ENCODE measurements at regions not wholly inside any gene's neighbourhood (a gene's known extent, or its start where the extent isn't known, plus 50 kb on each side); places are given as distances from the start of the nearest gene placed in this dataset.

DNA sequence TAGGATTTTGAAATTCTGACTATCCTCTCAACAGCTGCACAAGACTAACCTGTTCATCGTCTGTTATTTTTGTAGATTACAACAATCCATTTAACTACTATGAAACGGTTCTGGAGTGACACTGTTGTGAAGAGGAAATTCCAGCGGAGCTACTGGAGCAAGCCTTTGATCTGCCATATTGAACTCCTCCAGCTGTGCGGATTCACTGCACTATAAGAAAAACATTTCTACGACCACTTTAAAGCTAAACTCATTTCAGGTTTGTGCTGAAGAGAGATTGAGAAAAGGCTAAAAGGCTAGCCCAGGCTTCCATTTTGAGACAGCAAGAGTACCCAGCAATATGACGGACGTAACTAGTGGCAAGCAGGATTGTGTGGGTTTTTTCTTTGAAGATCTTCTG lies 104.9 kb upstream of the ANKH start:
- DNase-seq = no peak

DNA sequence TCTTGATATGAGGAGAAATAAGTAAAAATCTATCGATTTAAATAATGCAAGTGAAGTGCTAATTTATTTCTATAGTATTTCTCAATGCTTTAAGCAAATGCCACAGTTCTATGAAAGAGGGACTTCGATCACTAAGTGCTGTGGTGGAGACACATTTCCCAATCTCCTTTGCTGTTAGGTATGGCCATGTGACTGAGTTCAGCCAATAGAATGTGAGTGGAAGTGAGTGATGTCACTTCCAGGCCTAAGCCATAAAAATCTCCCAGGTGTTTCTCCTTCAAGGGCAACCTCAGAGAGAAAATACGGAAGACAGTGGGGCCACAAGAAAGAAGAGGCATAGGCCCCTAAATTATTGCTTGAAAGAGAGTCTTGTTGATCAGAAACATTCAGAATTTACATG lies 100.3 kb upstream of the ANKH start:
- no peak for DNase-seq

DNA sequence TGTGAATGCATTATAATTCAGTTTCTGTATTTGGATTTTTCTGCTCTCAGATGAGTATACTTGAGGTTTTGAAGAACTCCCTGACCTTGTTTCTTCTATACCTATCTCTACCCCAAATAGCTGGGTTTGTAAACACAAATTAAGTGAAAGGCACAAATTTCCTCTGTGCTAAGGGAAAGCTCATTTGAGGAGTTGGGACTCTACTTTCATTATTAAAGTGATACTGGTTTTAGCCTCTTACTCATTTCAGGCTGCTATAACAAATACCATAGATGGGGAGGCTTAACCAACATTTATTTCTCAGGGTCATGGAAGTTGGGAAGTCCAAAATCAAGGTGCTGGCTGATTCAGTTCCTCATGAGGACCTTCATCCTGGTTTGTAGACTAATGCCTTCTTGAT lies 97.2 kb upstream of the ANKH start:
- no peak for DNase-seq

DNA sequence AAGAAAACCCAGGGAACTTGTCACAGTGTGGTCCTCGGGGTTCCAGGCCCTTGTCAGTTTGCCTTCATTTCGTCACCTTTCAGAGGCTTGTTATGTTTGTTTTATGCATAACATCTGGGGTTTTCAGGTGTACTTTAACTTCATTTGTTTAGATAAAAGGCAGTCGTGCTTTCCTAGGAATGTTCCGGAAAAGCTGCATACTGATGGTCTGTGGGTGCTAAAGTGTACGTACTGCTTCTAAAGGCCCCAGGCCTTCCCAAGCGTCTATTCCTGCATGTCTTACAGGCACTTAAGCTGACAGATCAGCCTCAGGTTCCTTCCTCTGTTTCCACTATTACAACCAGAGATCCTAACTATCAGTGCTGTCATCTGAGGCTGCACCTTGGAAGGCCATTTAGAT lies 95.6 kb upstream of the ANKH start:
- DNase-seq = no peak

DNA sequence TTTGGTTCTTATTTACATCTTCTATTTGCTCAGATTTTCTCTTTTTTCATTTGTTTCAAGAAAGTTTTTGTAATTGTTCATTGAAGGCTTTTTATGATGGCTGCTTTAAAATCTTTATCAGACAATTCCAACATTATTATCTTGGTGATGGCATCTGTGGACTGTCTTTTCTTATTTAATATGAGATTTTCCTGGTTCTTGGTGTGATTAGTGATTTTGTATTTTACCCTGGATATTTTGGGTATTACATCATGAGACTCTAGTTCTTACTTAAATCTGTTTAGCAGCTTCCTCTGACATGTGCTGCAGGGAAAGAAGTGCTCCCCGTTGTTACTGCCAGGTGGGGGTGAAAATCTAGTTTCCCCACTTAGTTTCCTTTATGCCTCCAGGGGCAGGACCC lies 94.2 kb upstream of the ANKH start:
- no peak for DNase-seq

DNA sequence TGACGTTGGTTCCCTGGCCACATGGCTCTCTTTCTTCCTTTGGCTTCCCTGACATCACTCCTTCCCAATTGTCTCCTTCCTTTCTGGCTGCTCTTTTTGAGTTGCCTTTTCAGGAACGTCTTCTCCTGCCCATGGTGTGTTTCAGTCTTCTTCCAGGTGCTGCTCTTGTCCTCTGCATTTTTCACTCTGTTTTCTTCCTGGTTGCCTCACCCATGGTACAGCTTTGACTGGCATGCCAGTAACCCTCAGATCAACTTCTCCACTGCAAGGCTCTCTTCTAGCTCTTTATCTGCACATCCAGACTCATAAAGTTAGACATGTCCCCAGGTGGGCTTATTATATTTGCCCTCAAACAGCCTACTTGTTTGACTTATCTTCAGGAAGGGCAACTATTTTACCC lies 91.0 kb upstream of the ANKH start:
- DNase-seq = no peak

DNA sequence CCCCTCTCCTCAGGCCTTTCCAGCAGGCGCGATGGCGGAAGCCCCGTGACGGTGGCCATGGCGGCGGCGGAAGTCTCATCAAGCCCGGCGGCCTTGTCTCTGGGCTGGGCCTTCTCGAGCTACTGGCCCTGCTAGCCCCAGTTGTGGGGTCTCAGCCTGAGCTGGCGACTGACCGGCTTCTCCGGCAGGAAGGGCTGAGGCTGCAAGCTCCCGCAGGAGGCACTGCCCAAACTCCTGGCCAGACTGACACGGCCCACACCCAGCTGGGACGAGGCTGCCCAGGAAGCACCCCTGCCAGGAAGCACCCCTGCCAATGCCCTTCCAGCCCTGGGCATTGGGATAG lies 88.5 kb upstream of the ANKH start:
- no peak for DNase-seq

DNA sequence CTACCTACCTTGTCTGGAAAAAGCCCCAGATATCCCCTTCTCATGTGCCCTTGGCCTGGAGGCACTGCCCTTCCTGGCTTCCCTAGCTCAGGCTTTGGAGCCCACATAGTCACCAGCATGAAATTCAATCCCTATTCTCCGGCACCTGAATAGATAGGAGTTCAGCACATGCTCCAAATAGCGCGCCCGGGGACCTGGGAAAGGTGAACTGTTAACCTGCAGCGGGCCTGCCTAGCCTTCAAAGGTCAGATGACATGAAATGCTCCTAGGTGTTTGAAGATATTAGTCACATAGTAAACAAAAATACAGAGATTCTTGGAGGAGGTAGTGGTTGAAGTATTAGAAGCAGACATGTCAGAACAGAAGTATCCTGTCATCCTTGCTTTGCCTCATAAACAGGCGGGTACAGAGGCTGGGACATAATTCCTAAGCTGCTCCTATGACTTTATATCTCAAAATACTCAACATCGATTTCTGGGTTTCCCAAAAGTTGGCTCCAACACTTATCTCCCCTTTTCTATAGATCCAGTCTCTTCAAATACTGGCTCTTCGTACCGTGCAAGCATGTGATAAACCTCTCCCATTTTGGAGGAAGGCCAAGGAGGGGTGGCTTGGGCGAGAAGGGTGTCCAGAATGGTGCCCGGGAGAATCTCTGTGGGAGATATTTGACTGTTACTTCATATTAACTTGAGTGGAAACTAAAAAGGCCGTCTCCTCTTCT lies 88.0 kb upstream of the ANKH start:
- no peak for DNase-seq

DNA sequence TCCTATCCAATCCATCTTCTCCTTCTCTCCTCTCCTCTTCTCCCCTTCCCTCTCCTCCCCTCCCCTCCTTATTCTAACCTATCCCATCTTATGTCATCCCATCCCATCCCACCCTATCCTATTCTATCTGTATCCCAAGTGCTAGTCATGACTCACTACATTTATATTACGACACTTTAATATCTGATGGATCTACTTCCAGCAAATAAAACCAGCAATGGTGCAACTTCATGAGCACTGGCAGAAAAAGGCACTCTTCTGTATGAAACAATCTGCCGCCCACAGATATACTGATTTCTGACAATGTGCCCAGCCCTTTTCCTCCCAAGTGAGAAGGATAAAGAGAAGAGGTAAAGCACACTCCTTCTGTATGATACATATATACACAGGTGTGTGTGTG lies 86.6 kb upstream of the ANKH start:
- no peak for DNase-seq

DNA sequence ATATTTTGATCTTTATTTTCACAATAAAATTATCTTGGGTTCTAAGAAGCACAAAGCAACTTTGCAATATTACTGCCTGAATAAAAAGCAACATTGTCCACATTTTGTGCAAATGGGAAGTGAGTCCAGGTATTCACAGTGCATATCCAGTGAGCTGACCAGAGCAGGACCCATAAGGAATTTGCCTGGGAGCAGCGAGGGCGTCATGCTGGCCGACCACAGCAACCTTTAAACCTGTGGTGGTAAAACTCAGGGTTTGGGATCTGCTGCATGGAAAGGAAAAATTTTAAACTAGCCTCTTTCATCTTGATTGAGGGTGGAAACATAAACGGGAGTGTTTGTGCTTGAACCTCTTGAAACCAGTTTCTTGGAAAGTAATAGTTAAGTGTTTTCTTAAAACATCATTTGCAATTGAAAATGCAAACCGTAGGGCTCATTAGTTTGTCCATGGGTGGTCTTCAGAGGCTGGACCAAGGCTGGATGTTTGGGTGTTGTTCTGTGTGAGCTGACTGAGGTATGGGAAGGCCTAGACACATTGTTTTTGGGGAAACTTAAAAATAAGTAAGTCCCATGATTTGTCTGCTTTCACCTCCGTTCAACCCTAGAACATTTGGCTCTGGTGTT lies 85.0 kb upstream of the ANKH start:
- no peak for DNase-seq

DNA sequence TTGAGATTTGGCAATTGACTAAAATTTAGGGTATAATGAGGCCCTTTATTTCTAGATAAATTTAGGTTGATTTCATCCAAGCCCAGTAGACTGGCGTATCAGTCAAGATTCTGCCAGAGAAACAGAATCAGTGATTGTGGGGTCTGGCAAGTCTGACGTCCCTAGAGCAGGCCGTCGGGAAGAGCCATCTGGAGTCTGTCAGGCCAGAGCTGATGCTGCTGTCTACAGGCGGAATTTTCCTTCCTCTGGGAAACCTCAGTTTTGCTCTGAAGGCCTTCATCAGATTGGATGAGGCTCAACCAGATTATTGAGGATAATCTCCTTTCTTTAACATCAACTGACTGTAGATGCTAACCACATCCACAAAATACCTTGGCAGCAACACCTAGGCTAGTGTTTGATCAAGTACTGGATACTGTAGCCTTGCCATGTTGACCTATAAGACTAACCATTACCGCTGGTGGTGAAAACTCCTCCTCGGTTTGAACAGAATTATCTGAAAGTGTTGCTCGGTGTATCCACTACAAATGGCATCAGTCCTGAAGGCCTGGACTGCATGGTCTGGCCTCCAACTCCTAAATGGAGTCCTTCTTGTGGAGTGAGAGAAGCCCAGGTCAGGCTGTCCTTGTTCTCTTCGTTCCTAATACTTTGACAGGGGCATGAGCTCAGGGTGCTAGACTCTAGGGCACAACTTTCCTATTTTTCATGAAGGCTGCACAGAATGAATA lies 83.2 kb upstream of the ANKH start:
- no peak for DNase-seq

DNA sequence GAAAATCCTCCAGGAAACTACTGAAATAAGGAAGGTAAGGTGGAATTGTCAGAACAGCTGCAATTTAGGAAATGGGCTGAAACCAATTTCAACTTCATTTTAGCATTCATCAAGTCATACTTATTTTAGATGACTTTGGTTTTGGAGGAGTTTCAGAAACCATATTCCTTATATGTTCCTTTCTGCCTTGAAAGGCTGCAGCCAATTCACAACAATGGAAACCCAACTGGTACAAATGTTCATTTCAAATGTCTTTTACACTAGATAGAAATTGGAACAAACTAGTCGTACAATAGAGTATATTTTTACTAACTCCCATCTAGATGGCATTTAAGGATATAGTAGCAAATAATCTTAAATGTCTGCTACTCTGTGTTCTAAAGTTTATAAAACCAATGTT lies 82.6 kb upstream of the ANKH start:
- no peak for DNase-seq

DNA sequence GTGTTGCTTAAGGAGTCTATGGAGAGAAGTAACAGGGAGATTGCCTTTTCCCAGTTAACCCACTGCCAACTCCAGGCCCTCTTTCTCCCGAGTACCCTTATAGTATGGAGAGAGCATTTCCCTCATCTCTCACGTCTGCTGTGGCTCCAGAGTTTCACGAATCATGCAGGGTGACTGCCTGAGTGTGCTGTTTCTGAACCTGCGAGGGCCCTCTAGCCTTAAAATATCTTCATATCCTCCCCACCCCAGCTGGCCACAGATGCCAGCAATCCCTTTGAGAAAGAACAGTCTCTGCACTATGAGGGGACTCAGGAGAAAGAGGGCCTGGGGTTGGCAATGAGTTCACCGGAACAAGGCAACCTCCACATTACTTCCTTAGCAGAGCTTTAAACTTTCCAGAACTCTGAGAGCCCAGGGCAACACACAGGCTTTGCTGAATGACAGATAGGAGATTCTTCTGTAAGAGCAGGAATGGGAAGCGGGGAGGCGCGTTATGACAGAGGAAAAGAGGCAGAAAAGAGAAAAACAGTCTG lies 81.6 kb upstream of the ANKH start:
- no peak for DNase-seq

DNA sequence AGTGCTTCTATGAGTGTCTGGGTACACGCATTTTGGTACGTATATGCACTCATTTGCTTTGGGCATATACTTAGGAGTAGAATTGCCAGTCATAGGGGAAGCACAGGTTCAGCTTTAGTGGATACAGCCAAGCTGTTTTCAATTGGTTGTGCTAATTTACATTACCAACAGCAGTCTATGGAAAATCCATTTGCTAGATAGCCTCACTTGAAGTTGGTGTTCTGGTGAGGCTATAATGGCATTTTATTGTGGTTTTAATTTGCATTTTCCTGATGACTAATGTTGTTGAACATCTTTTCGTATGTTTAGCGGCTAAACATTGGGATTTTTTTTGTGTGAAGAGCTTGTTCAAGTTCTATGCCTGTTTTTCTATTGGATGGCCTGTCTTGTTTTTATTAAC lies 76.8 kb upstream of the ANKH start:
- no peak for DNase-seq

DNA sequence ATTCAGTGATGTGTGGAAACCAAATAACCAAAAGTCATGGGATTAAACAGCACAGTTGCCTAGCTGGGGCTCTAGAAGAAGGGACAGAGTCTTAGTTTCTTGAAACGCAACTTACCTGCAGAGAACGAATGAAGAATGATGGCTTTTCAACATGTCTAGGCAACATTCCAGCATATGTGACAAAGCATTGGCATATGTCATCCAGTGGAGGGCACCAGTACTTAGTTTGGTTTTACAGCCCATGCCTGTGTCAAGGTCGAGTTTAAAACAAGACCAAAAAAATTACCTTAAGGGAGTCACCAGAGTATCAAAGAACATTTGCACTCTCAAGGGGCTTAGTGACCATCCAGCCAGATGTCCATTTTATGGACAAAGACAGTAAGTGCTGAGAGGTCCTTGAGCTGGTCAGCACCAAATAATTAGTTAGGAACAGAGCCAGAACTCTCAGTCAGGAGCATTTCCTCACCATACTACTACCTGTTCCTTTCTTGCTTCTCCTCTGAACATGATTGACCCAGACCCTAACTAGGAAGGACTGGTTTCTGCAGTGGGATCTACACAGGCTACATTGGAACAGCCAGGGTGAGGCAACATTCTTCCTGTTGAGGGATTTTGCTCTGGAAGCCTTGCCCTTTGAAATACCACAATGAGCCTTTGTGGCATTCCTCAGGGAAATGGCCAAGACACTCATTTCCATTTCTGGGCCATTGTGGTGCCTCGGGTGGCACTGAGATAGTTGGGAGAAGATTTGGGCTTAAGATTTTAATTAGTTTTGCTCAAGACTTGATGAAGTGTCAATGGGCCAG lies 75.4 kb upstream of the ANKH start:
- no peak for DNase-seq

DNA sequence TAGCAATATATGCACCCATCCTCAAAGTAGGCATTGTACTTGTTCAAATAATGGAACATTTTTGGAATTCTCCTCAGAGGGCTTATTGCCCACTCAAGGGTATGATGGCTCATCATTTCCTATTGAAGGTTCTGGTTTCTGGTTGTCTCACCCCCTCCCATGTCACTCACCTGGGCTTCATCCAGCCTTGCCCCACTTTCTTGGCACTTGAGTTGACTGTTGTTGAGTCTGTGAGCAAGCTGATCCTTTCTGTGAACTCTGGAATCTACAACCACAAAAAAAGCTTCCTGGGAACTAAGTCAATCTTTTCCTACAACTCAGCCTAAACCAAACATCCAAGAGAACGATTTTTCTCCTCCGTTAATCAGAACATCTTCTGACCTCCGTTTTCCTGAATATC lies 73.9 kb upstream of the ANKH start:
- no peak for DNase-seq

DNA sequence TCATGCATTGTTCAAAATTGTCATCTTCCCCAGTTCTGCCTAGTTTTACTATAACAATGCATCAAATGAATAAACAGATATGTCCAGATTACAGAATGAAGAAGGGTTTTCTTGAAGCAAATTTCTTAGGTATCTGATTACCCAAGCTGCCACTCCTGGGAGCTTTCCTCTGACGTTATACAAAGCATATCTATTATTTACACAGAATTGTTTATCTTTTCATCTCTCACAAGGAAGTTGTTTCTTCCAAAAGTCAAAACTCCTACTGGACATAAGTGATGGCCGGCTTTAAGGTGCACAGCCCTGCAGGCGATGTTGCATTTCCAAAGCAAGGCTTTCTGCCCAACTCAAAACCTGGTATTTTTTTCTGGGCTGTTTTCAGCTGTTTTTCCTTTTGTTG lies 73.4 kb upstream of the ANKH start:
- DNase-seq = no peak

DNA sequence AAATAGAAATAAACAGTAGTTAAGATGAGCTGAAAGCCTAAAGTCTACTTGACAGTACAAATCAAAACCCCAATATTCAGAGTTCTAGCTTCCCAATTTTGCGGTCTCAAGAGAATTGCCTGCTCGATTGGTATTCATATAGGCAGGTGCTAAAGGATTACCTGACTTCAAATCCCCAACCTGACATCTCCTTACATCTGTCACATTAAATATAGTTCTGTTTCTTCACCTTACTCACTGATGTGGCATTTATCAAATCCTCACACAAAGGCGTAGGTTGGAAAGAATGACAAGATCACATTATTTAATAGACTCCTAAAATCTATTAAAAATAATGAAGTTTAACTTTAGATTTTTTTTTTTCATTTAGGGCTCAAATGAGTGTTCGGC lies 72.8 kb upstream of the ANKH start:
- DNase-seq = no peak

DNA sequence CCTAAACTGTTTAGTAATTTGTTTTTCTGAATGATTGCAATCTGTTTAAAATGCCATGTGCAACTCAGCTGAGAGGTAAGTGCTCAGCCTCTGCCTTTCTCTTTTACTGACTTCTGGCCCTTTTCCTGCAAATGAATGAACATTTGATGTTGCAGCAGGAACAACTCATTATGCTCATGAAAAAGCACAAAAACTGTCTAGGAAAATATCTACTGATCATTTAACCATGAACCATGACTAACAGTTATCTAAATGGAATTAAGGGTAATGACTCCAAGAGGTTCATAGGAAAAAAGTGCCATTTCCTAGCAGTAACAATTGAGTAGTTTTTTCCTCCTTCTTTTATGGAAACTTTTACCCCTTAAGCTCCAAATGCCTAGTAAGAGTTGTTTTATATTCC lies 70.6 kb upstream of the ANKH start:
- no peak for DNase-seq

DNA sequence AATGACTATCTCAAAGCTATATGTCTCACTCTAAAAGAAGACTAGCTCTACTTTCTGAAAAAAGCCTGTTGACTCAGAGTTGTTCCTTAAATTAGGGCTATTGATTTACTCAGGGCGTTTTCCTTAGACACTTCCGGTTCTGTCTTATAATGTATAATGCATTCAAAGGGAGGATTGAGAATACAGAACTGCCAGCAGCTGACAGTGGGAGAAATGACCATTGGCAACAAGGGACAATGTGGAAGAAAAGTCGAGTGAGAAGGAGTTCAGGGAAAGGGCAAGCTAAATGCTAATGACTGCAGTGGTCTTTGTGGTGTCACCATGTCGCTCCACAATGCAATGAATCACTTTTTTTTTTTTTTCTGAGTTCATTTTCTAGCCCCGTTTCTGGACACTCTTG lies 65.7 kb upstream of the ANKH start:
- no peak for DNase-seq

DNA sequence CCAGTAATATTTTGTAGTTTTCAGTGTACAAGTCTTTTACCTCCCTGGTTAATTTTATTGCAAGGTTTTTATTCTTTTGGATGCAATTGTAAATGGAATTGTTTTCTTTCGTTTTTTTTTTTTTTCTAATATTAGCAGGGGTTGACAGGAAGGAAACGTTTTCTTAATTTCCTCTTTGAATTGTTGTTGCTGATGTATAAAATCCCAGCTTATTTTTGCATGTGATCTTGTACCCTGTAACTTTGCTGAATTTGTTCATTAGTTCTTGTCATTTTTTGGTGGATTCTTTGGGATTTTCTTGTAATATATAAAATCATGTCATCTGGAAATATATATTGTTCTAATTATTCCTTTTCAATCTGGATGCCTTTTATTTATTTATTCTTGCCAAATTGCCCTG lies 65.0 kb upstream of the ANKH start:
- DNase-seq = no peak

DNA sequence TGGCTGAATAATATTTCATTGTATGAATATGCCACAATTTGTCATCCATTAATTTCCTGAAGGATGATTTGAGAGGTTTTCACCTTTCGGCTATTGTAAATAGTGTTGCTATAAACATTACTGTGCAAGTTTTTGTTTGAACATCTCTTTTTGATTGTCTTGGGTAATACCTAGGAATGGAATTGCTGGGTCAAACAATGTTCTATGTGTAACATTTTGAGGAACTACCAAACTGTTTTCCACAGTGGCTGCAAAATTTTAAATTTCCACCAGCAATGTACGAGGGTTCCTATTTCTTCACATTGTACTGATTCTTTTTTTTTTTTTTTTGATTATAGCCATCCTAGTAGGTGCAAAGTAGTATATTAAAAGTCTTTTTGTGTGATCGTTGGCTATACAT lies 63.8 kb upstream of the ANKH start:
- DNase-seq = no peak

DNA sequence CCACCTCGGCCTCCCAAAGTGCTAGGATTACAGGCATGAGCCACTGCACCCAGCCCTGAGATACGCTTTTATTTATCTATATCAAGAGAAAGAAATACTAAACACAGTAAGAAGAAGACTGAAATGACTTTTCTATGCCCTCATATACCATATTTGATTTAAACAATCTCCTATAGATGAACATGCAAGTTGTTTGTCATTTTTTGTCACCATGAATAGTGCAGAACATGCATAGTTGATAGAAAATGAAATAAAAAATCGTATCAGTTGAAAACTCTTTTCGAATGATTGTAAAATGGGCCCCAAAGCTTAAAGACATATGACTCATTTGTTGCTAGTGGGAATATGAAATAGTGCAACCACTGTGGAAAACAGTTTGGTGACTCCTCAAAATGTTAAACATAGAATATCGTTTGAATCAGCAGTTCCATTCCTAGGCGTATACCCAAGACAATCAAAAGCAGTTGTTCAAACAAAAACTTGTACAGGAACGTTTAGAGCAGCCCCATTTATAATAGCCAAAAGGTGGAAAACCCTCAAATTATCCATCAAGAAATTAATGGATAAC lies 61.4 kb upstream of the ANKH start:
- DNase-seq = no peak
